H1 (cell line): ENCODE measurements at regions not wholly inside any gene's neighbourhood (a gene's known extent, or its start where the extent isn't known, plus 50 kb on each side); places are given as distances from the start of the nearest gene placed in this dataset.

Source experiments
- CTCF ChIA-PET: fragments of 300-600 bp; sonication (Branson Sonifier 250); formaldehyde crosslinking; loops from one replicate; lab custom pipeline; 2021; ENCODE audit not compliant: partially characterized antibody; lab: Charles Lee
- POLR2A ChIA-PET: fragments of 300-600 bp; sonication (Branson Sonifier 250); formaldehyde crosslinking; loops from one replicate; lab custom pipeline; 2021; ENCODE audit warnings: inconsistent platforms; ENCODE audit not compliant: partially characterized antibody; lab: Charles Lee
- DNase-seq, 2 experiments: peaks; one replicate each; pipeline versions ENCODE4 v3.0.0 to v3.0.0-alpha.2; 2010 to 2022; ENCODE audit warnings: low spot score in 2 of 2, low read depth in 1 of 2, mixed read lengths in 1 of 2
- FAIRE-seq: peaks from 2 replicates; lab custom pipeline; 2011; peaks lifted over from hg19 to GRCh38; lab: Jason Lieb, UNC
- H2AFZ ChIP-seq: 2 replicates; pipeline ENCODE4 v1.8.1; 2012; ENCODE audit warnings: low read length, inconsistent platforms
- H2AK5ac ChIP-seq: 2 replicates; pipeline ENCODE4 v1.6.1; 2013; ENCODE audit warnings: low read depth, low read length
- H2BK120ac ChIP-seq: replicated peaks from 2 replicates; pipeline ENCODE3; 2013; ENCODE audit warnings: low read depth, low read length, inconsistent platforms
- H2BK12ac ChIP-seq: 2 replicates; pipeline ENCODE4 v1.6.1; 2013; ENCODE audit warnings: low read depth, low read length
- H2BK15ac ChIP-seq: 2 replicates; pipeline ENCODE4 v1.6.1; 2013; ENCODE audit warnings: low read length
- H2BK20ac ChIP-seq: 2 replicates; pipeline ENCODE4 v1.6.1; 2013; ENCODE audit warnings: low read length
- H2BK5ac ChIP-seq: 2 replicates; pipeline ENCODE4 v1.6.1; 2013; ENCODE audit warnings: low read depth, low read length
- H3K14ac ChIP-seq: 2 replicates; pipeline ENCODE4 v1.6.1; 2013; ENCODE audit warnings: inconsistent platforms; ENCODE audit not compliant: insufficient read length
- H3K18ac ChIP-seq: 2 replicates; pipeline ENCODE4 v1.6.1; 2013; ENCODE audit warnings: low read length; ENCODE audit errors: extremely low read depth
- H3K23ac ChIP-seq: 2 replicates; pipeline ENCODE4 v1.6.1; 2013; ENCODE audit warnings: inconsistent platforms; ENCODE audit not compliant: insufficient read length
- H3K23me2 ChIP-seq: 2 replicates; pipeline ENCODE4 v1.6.1; 2013; ENCODE audit warnings: low read depth, low read length
- H3K27ac ChIP-seq: 2 replicates; pipeline ENCODE4 v1.6.1; 2011; ENCODE audit warnings: low read depth, low read length, inconsistent platforms
- H3K27me3 ChIP-seq, 4 experiments: replicated peaks in 1 of 4; 1 replicate in 1 of 4; 2 replicates in 3 of 4; pipeline versions ENCODE4 v1.6.1 to v1.8.1; 2011 to 2013; ENCODE audit warnings: low read length in 3 of 4, mild to moderate bottlenecking in 3 of 4, inconsistent platforms in 2 of 4, mixed read lengths in 2 of 4, moderate library complexity in 1 of 4; ENCODE audit not compliant: control insufficient read depth in 3 of 4, insufficient read depth in 3 of 4; ENCODE audit errors: extremely low read depth in 1 of 4
- H3K36me3 ChIP-seq, 4 experiments: 2 replicates each; pipeline versions ENCODE4 v1.6.1 to v1.8.1; 2011 to 2013; ENCODE audit warnings: mild to moderate bottlenecking in 4 of 4, low read length in 3 of 4, moderate library complexity in 2 of 4, control low read depth in 1 of 4, inconsistent platforms in 1 of 4; ENCODE audit not compliant: insufficient read depth in 4 of 4, control insufficient read depth in 2 of 4
- H3K4ac ChIP-seq: replicated peaks from 2 replicates; pipeline ENCODE3; 2013; ENCODE audit warnings: low read length, low read depth, mixed read lengths, inconsistent platforms; ENCODE audit not compliant: insufficient read length
- H3K4me1 ChIP-seq, 4 experiments: replicated peaks in 1 of 4; 1 replicate in 1 of 4; 2 replicates in 3 of 4; pipeline versions ENCODE4 v1.6.1 to v1.8.1; 2011 to 2013; ENCODE audit warnings: low read length in 3 of 4, inconsistent platforms in 2 of 4, mixed read lengths in 1 of 4; ENCODE audit not compliant: insufficient read depth in 4 of 4, control insufficient read depth in 3 of 4
- H3K4me2 ChIP-seq, 2 experiments: 2 replicates each; pipeline versions ENCODE4 v1.6.1 to v1.8.1; 2011 to 2013; ENCODE audit warnings: low read depth in 2 of 2, low read length in 2 of 2, control low read depth in 1 of 2, inconsistent platforms in 1 of 2, mild to moderate bottlenecking in 1 of 2; ENCODE audit not compliant: insufficient read depth in 1 of 2
- H3K4me3 ChIP-seq, 4 experiments: fragments of 200-600, 300-600 bp in 1 of 4; sonication (generic), shearing (Covaris generic), sonication (Bioruptor Twin) in 1 of 4; 2 replicates each; pipeline versions ENCODE4 v1.5.1 to v1.8.1; 2011 to 2016; ENCODE audit warnings: low read length in 4 of 4, low read depth in 3 of 4, control low read depth in 2 of 4, inconsistent platforms in 2 of 4, mild to moderate bottlenecking in 2 of 4, mixed read lengths in 1 of 4, moderate library complexity in 1 of 4; ENCODE audit not compliant: insufficient read depth in 2 of 4; ENCODE audit errors: extremely low read depth in 1 of 4
- H3K56ac ChIP-seq: replicated peaks from 2 replicates; pipeline ENCODE3; 2013; ENCODE audit warnings: low read depth, mild to moderate bottlenecking, mixed read lengths, low read length, inconsistent platforms; ENCODE audit not compliant: insufficient read length
- H3K79me1 ChIP-seq: 2 replicates; pipeline ENCODE4 v1.6.1; 2013; ENCODE audit warnings: low read depth, low read length, control low read depth
- H3K79me2 ChIP-seq, 2 experiments: 2 replicates each; pipeline versions ENCODE4 v1.6.1 to v1.8.1; 2012 to 2013; ENCODE audit warnings: low read length in 2 of 2, mild to moderate bottlenecking in 2 of 2, inconsistent platforms in 1 of 2; ENCODE audit not compliant: insufficient read depth in 2 of 2, control insufficient read depth in 1 of 2
- H3K9ac ChIP-seq, 4 experiments: replicated peaks in 1 of 4; 1 replicate in 1 of 4; 2 replicates in 3 of 4; pipeline versions ENCODE4 v1.6.1 to v1.8.1; 2011 to 2013; ENCODE audit warnings: low read depth in 3 of 4, low read length in 3 of 4, control low read depth in 2 of 4, mild to moderate bottlenecking in 2 of 4, moderate library complexity in 2 of 4, inconsistent platforms in 1 of 4; ENCODE audit errors: extremely low read depth in 1 of 4
- H3K9me3 ChIP-seq, 2 experiments: 2 replicates each; pipeline versions ENCODE4 v1.6.1 to v1.8.1; 2012 to 2013; ENCODE audit warnings: mild to moderate bottlenecking in 2 of 2, moderate library complexity in 2 of 2, control low read depth in 1 of 2, inconsistent platforms in 1 of 2, low read depth in 1 of 2, low read length in 1 of 2, mixed read lengths in 1 of 2; ENCODE audit not compliant: insufficient read depth in 2 of 2
- H4K20me1 ChIP-seq, 2 experiments: replicated peaks in 1 of 2; 2 replicates each; pipeline versions ENCODE3 to v1.8.1; 2011 to 2013; ENCODE audit warnings: inconsistent platforms in 2 of 2, low read length in 2 of 2, mild to moderate bottlenecking in 1 of 2; ENCODE audit not compliant: insufficient read depth in 2 of 2, control insufficient read depth in 1 of 2
- H4K5ac ChIP-seq: 2 replicates; pipeline ENCODE4 v1.6.1; 2013; ENCODE audit warnings: low read length, low read depth, mixed read lengths, inconsistent platforms; ENCODE audit not compliant: insufficient read length
- H4K8ac ChIP-seq: 2 replicates; pipeline ENCODE4 v1.8.0; 2013; ENCODE audit warnings: mild to moderate bottlenecking, moderate library complexity, low read length, inconsistent platforms; ENCODE audit not compliant: insufficient read depth; ENCODE audit errors: extremely low read depth
- H4K91ac ChIP-seq: replicated peaks from 2 replicates; pipeline ENCODE3; 2013; ENCODE audit warnings: low read length, mixed read lengths, inconsistent platforms; ENCODE audit not compliant: insufficient read length
- KDM4A ChIP-seq: IDR thresholded peaks from one replicate; pipeline ENCODE4 v1.7.1; 2012; ENCODE audit warnings: low read depth, mild to moderate bottlenecking, moderate library complexity, low read length, inconsistent platforms; ENCODE audit not compliant: severe bottlenecking
- POU5F1 ChIP-seq: IDR thresholded peaks from 2 replicates; pipeline ENCODE4 v1.6.1; 2011; ENCODE audit warnings: low read depth, mild to moderate bottlenecking, low read length, moderate library complexity
- YY1 ChIP-seq: IDR thresholded peaks from 2 replicates; pipeline ENCODE4 v1.6.1; 2011; ENCODE audit warnings: low read depth, mild to moderate bottlenecking, low read length
- WGBS, 2 experiments: shearing (Covaris generic) in 1 of 2; methylation state at CpG; one replicate each; pipeline versions ENCODE4 v1.1.6 to v1.1.7; 2013 to 2015; ENCODE audit warnings: low lambda C conversion rate in 2 of 2, mixed read lengths in 2 of 2, inconsistent platforms in 1 of 2, low coverage in 1 of 2, missing lambda C conversion rate in 1 of 2; ENCODE audit not compliant: insufficient replicate concordance in 2 of 2, insufficient coverage in 1 of 2, insufficient read length in 1 of 2; ENCODE audit errors: extremely low coverage in 1 of 2, missing lambda C conversion rate in 1 of 2; 5-methylcytosine and 5-hydroxymethylcytosine counted together

- Histone ChIP-seq H4K8ac (no peak overlapping the region), H2AFZ (no peak overlapping the region), H3K9me3 (no peaks in the 10 kb centered on the region; a peak in 1 of 4 replicates), H3K4me2 (no peak overlapping the region), H2BK20ac (no peak overlapping the region), H2AK5ac (no peak overlapping the region), H3K79me2 (no peaks in the 10 kb centered on the region), H2BK12ac (no peak overlapping the region), H3K27ac (no peak overlapping the region), H4K5ac (no peak overlapping the region), H4K91ac (no peak overlapping the region), H3K4ac (no peak overlapping the region), H3K23ac (no peak overlapping the region), H3K18ac (no peak overlapping the region), H3K9ac (no peak overlapping the region), H3K56ac (no peak overlapping the region), H2BK15ac (no peak overlapping the region), H2BK5ac (no peak overlapping the region), H3K14ac (no peak overlapping the region), H4K20me1 (no peaks in the 10 kb centered on the region), H3K4me1 (no peaks in the 10 kb centered on the region), H3K23me2 (no peaks in the 10 kb centered on the region), H2BK120ac (no peak overlapping the region), H3K27me3 (no peaks in the 10 kb centered on the region), H3K79me1 (no peaks in the 10 kb centered on the region), H3K4me3 (no peak overlapping the region), H3K36me3 (no peaks in the 10 kb centered on the region)
- no peak for DNase-seq
- WGBS, 2 experiments: 96% methylated on average over 4 of the region's 4 CpGs; no CpG with 5 or more reads in 1 of the 2 experiments
- ChIA-PET CTCF (no interaction called here), POLR2A (no interaction called here)
- TF ChIP-seq POU5F1 (no peak), YY1 (no peak), KDM4A (no peak)
- no peak for FAIRE-seq
Measured at GRCh38 chr13:58531614-58532013, 900.1 kb downstream of the PCDH17 start.
